MM.1S (cell line): ENCODE measurements at regions not wholly inside any gene's neighbourhood (a gene's known extent, or its start where the extent isn't known, plus 50 kb on each side); places are given as distances from the start of the nearest gene placed in this dataset.

Experiments
- EZH2 ChIP-seq: fragments of 300-600 bp; sonication (generic); optimal IDR thresholded peaks from 2 replicates; pipeline ENCODE3; 2017; ENCODE audit warnings: low read depth, mild to moderate bottlenecking, antibody characterized with exemption, low read length, mixed read lengths
- EZH2phosphoT487 ChIP-seq: fragments of 300-600 bp; sonication (generic); IDR thresholded peaks from 2 replicates; pipeline ENCODE4 v1.6.1; 2018; ENCODE audit warnings: antibody characterized with exemption, low read length
- TF ChIP-seq, protein P1 (sequence below): fragments of 300-600 bp; sonication (generic); IDR thresholded peaks from 2 replicates; pipeline ENCODE4 v1.5.1; 2016; ENCODE audit warnings: antibody characterized with exemption, low read length, mixed read lengths

DNA sequence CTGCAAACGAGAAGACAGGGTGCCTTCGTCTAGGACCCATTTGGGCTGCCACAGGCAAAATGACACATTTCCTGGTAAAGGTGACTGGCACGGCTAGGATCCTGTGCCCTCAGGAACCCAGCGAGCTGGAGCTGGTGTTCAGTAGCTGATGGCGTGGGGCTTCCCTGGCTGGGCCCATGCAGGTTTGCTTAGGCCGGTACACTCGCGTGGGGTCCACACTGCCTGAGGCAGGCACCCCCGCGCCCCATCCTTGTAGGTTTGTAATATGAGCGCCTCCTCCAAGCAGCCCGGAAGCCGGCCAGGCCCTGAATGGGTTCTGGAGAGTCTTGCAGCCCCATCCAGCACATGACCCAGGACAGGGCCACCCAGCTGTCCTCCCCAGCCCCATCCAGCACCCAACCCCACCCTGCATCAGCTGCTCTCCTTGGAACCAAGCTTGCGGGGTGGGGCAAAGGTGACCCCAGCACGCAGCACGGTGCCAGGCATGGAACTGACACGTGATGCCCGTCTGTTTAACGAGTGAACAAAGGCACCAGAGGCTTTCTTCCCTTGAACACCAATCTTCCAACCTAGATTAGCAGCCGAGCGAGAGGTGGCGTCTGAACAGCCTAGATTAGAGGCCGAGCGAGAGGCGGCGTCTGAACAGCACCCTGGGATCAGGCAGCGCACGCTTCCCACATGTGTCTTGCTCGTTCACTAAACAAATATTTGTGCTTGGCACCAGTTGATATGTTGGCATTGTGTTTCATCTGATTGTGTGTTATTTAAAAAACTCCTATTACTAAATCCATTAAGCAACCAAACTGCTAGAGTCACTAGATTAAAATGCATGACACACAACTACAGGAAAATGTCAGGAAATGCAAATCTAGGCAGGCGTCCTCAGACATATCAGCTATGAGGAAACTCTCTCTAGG lies 112.1 kb downstream of the DLL1 start:
- TF ChIP-seq, protein P1, sequence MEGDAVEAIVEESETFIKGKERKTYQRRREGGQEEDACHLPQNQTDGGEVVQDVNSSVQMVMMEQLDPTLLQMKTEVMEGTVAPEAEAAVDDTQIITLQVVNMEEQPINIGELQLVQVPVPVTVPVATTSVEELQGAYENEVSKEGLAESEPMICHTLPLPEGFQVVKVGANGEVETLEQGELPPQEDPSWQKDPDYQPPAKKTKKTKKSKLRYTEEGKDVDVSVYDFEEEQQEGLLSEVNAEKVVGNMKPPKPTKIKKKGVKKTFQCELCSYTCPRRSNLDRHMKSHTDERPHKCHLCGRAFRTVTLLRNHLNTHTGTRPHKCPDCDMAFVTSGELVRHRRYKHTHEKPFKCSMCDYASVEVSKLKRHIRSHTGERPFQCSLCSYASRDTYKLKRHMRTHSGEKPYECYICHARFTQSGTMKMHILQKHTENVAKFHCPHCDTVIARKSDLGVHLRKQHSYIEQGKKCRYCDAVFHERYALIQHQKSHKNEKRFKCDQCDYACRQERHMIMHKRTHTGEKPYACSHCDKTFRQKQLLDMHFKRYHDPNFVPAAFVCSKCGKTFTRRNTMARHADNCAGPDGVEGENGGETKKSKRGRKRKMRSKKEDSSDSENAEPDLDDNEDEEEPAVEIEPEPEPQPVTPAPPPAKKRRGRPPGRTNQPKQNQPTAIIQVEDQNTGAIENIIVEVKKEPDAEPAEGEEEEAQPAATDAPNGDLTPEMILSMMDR: no peak
- TF ChIP-seq EZH2 (no peak), EZH2phosphoT487 (no peak)
